Trophoblast cell (in vitro differentiated cells and primary cell): ENCODE measurements at regions not wholly inside any gene's neighbourhood (a gene's known extent, or its start where the extent isn't known, plus 50 kb on each side); places are given as distances from the start of the nearest gene placed in this dataset.

Source experiments
- DNase-seq, 2 donors: peaks; one replicate each; pipeline ENCODE4 v3.0.0-alpha.2; 2016
- H2AFZ ChIP-seq: 2 replicates; pipeline ENCODE4 v1.6.1; 2013; ENCODE audit warnings: low read length, moderate library complexity, mild to moderate bottlenecking; ENCODE audit not compliant: insufficient read depth, poor library complexity
- H2AK5ac ChIP-seq: 2 replicates; pipeline ENCODE4 v1.6.1; 2013; ENCODE audit warnings: mild to moderate bottlenecking, low read length
- H2BK120ac ChIP-seq: 2 replicates; pipeline ENCODE4 v1.6.1; 2013; ENCODE audit warnings: low read length, mild to moderate bottlenecking, moderate library complexity; ENCODE audit not compliant: insufficient read depth, poor library complexity
- H2BK12ac ChIP-seq: 2 replicates; pipeline ENCODE4 v1.6.1; 2013; ENCODE audit warnings: mild to moderate bottlenecking, low read length, moderate library complexity
- H2BK5ac ChIP-seq: 2 replicates; pipeline ENCODE4 v1.6.1; 2013; ENCODE audit warnings: low read length, low read depth, moderate library complexity, mild to moderate bottlenecking; ENCODE audit not compliant: poor library complexity
- H3K14ac ChIP-seq: 2 replicates; pipeline ENCODE4 v1.6.1; 2013; ENCODE audit warnings: mild to moderate bottlenecking, low read length
- H3K18ac ChIP-seq: 2 replicates; pipeline ENCODE4 v1.6.1; 2013; ENCODE audit warnings: mild to moderate bottlenecking, low read length
- H3K23ac ChIP-seq: 2 replicates; pipeline ENCODE4 v1.6.1; 2013; ENCODE audit warnings: low read length
- H3K27ac ChIP-seq: 2 replicates; pipeline ENCODE4 v1.5.1; 2013; ENCODE audit warnings: low read depth, mild to moderate bottlenecking, inconsistent platforms, low read length, moderate library complexity
- H3K27me3 ChIP-seq: 2 replicates; pipeline ENCODE4 v1.6.1; 2013; ENCODE audit warnings: inconsistent platforms, mild to moderate bottlenecking, low read length, moderate library complexity; ENCODE audit not compliant: insufficient read depth
- H3K36me3 ChIP-seq, 2 experiments: 1 replicate in 1 of 2; 2 replicates in 1 of 2; pipeline ENCODE4 v1.6.1; 2013; ENCODE audit warnings: low read length in 2 of 2, mild to moderate bottlenecking in 2 of 2, moderate library complexity in 1 of 2; ENCODE audit not compliant: insufficient read depth in 2 of 2, control insufficient read depth in 1 of 2
- H3K4ac ChIP-seq: 2 replicates; pipeline ENCODE4 v1.6.1; 2013; ENCODE audit warnings: low read depth, mild to moderate bottlenecking, low read length, moderate library complexity
- H3K4me1 ChIP-seq, 2 experiments: 1 replicate in 1 of 2; 2 replicates in 1 of 2; pipeline ENCODE4 v1.6.1; 2013; ENCODE audit warnings: low read length in 2 of 2, mild to moderate bottlenecking in 2 of 2, moderate library complexity in 1 of 2; ENCODE audit not compliant: insufficient read depth in 2 of 2, control insufficient read depth in 1 of 2
- H3K4me2 ChIP-seq: 2 replicates; pipeline ENCODE4 v1.6.1; 2013; ENCODE audit warnings: inconsistent platforms, mild to moderate bottlenecking, low read length, moderate library complexity
- H3K4me3 ChIP-seq: 2 replicates; pipeline ENCODE4 v1.5.1; 2013; ENCODE audit warnings: mild to moderate bottlenecking, low read depth, low read length, inconsistent platforms
- H3K79me1 ChIP-seq: one replicate; pipeline ENCODE4 v1.6.1; 2013; ENCODE audit warnings: low read length
- H3K79me2 ChIP-seq: 2 replicates; pipeline ENCODE4 v1.6.1; 2013; ENCODE audit warnings: low read length, mild to moderate bottlenecking; ENCODE audit not compliant: control insufficient read depth, insufficient read depth, poor library complexity
- H3K9ac ChIP-seq: 2 replicates; pipeline ENCODE4 v1.6.1; 2013; ENCODE audit warnings: mild to moderate bottlenecking, low read length
- H3K9me3 ChIP-seq: 2 replicates; pipeline ENCODE4 v1.6.1; 2013; ENCODE audit warnings: low read depth, mild to moderate bottlenecking, control low read depth, inconsistent platforms, low read length; ENCODE audit not compliant: insufficient read depth
- H4K12ac ChIP-seq: 2 replicates; pipeline ENCODE4 v1.6.1; 2013; ENCODE audit warnings: low read depth, mild to moderate bottlenecking, low read length, moderate library complexity
- H4K8ac ChIP-seq: 2 replicates; pipeline ENCODE4 v1.6.1; 2013; ENCODE audit warnings: low read depth, mild to moderate bottlenecking, low read length, moderate library complexity
- H4K91ac ChIP-seq: one replicate; pipeline ENCODE4 v1.6.1; 2013; ENCODE audit warnings: low read depth, mild to moderate bottlenecking, low read length, moderate library complexity
- WGBS: extraction: QIAGEN DNeasy Blood & Tissue Kit; methylation state at CpG from one replicate; pipeline ENCODE4 v1.1.7; 2013; ENCODE audit warnings: missing lambda C conversion rate; ENCODE audit not compliant: insufficient read length, insufficient coverage; ENCODE audit errors: extremely low coverage; 5-methylcytosine and 5-hydroxymethylcytosine counted together

- H4K91ac ChIP-seq = peak overlapping the region; percentile 20
- H3K18ac ChIP-seq = no peak overlapping the region
- H3K4me1 ChIP-seq = peaks cover 7 to 14% of the 10 kb centered on the region in 2 experiments
- H2AK5ac ChIP-seq = peak overlapping the region; percentile 49
- no peak overlapping the region for H3K9ac ChIP-seq
- H2BK5ac ChIP-seq = peak overlapping the region; percentile 0
- H2AFZ ChIP-seq = no peak overlapping the region
- H4K8ac ChIP-seq = no peak overlapping the region
- peak overlapping the region; percentile 37 for H2BK12ac ChIP-seq
- H4K12ac ChIP-seq = no peak overlapping the region
- no peak overlapping the region for H3K27ac ChIP-seq
- no peak for DNase-seq
- no peaks in the 10 kb centered on the region for H3K36me3 ChIP-seq
- H3K79me1 ChIP-seq = peaks cover 11% of the 10 kb centered on the region
- no peak overlapping the region for H3K14ac ChIP-seq
- no peak overlapping the region for H3K4ac ChIP-seq
- no peak overlapping the region for H3K4me2 ChIP-seq
- H3K79me2 ChIP-seq = peaks cover 3% of the 10 kb centered on the region
- no peaks in the 10 kb centered on the region for H3K9me3 ChIP-seq
- H3K27me3 ChIP-seq = no peaks in the 10 kb centered on the region
- no peak overlapping the region for H3K23ac ChIP-seq
- H2BK120ac ChIP-seq = peak overlapping the region; percentile 34
- H3K4me3 ChIP-seq = no peak overlapping the region
These were observed 94.4 kb downstream of the TTC32 start for GRCh38 chr2:19807346-19807745.

- H3K79me2 ChIP-seq = peaks cover 4% of the 10 kb centered on the region
These were observed 95.2 kb downstream of the TTC32 start for GRCh38 chr2:19806591-19806990.

GRCh38 chr2:19806131-19806530, 95.7 kb downstream of the TTC32 start:
- H3K14ac ChIP-seq = no peak overlapping the region
- H4K91ac ChIP-seq = peak overlapping the region; percentile 32
- H3K4me1 ChIP-seq = peaks cover 12 to 25% of the 10 kb centered on the region in 2 experiments
- H4K12ac ChIP-seq = no peak overlapping the region
- H2BK120ac ChIP-seq = no peak overlapping the region
- no CpG with 5 or more reads among the region's 4 CpGs for WGBS
- H2AK5ac ChIP-seq = peak overlapping the region; percentile 47
- H3K23ac ChIP-seq = no peak overlapping the region
- no peak overlapping the region for H4K8ac ChIP-seq
- peak overlapping the region; percentile 46 for H2BK12ac ChIP-seq
- no peak for DNase-seq
- H3K4me3 ChIP-seq = peak overlapping the region; percentile 39
- H3K27me3 ChIP-seq = no peaks in the 10 kb centered on the region
- H3K79me2 ChIP-seq = peaks cover 4% of the 10 kb centered on the region
- H3K9me3 ChIP-seq = no peaks in the 10 kb centered on the region
- H3K4me2 ChIP-seq = no peak overlapping the region
- H3K36me3 ChIP-seq = no peaks in the 10 kb centered on the region
- H3K27ac ChIP-seq = no peak overlapping the region
- H3K18ac ChIP-seq = no peak overlapping the region
- no peak overlapping the region for H2AFZ ChIP-seq
- peaks cover 18% of the 10 kb centered on the region for H3K79me1 ChIP-seq
- H3K9ac ChIP-seq = no peak overlapping the region
- no peak overlapping the region for H3K4ac ChIP-seq
- H2BK5ac ChIP-seq = no peak overlapping the region

More at GRCh38 chr2:19806591-19806990, 95.2 kb downstream of the TTC32 start:
- Histone ChIP-seq H3K18ac (no peak overlapping the region), H3K27ac (no peak overlapping the region), H2BK5ac (no peak overlapping the region), H3K4me3 (no peak overlapping the region), H3K4me1 (peaks cover 12 to 22% of the 10 kb centered on the region in 2 experiments), H3K14ac (no peak overlapping the region), H3K4ac (no peak overlapping the region), H3K9me3 (no peaks in the 10 kb centered on the region), H4K12ac (no peak overlapping the region), H3K9ac (no peak overlapping the region), H3K27me3 (no peaks in the 10 kb centered on the region), H3K36me3 (no peaks in the 10 kb centered on the region), H2BK120ac (peak overlapping the region; percentile 34), H2AFZ (no peak overlapping the region), H3K4me2 (no peak overlapping the region), H3K79me1 (peaks cover 18% of the 10 kb centered on the region), H4K8ac (peak overlapping the region; percentile 12), H2BK12ac (peak overlapping the region; percentile 42), H2AK5ac (peak overlapping the region; percentile 41), H4K91ac (peak overlapping the region; percentile 29), H3K23ac (no peak overlapping the region)
- WGBS = no CpG with 5 or more reads among the region's 2 CpGs
- DNase-seq = no peak

GRCh38 chr2:19805266-19805665, 96.5 kb downstream of the TTC32 start:
- Histone ChIP-seq H3K36me3 (no peaks in the 10 kb centered on the region), H3K79me1 (peaks cover 24% of the 10 kb centered on the region), H3K79me2 (peaks cover 4% of the 10 kb centered on the region), H3K27ac (no peak overlapping the region), H3K23ac (no peak overlapping the region), H3K14ac (no peak overlapping the region), H3K4ac (no peak overlapping the region), H3K9ac (no peak overlapping the region), H2AFZ (no peak overlapping the region), H2BK12ac (no peak overlapping the region), H3K4me1 (peaks cover 13 to 32% of the 10 kb centered on the region in 2 experiments), H4K12ac (no peak overlapping the region), H3K18ac (no peak overlapping the region), H2BK120ac (no peak overlapping the region), H3K9me3 (no peaks in the 10 kb centered on the region), H2AK5ac (no peak overlapping the region), H4K8ac (no peak overlapping the region), H2BK5ac (no peak overlapping the region), H4K91ac (no peak overlapping the region), H3K4me3 (no peak overlapping the region), H3K4me2 (no peak overlapping the region), H3K27me3 (no peaks in the 10 kb centered on the region)
- no CpG with 5 or more reads among the region's 4 CpGs for WGBS
- peak; percentile 53 to 81 for DNase-seq
